HL-60 (cell line): ENCODE measurements at regions not wholly inside any gene's neighbourhood (a gene's known extent, or its start where the extent isn't known, plus 50 kb on each side); places are given as distances from the start of the nearest gene placed in this dataset.

Experiments used
- GABPA ChIP-seq: IDR thresholded peaks from 2 replicates; pipeline ENCODE4 v1.6.1; 2012; ENCODE audit warnings: low read depth
- POLR2AphosphoS5 ChIP-seq: IDR thresholded peaks from 2 replicates; pipeline ENCODE4 v1.6.1; 2012; ENCODE audit warnings: low read depth
- TF ChIP-seq, protein P1 (sequence below): IDR thresholded peaks from one replicate; pipeline ENCODE4 v1.5.1; 2011; ENCODE audit warnings: low read length, control low read depth, inconsistent platforms; ENCODE audit not compliant: insufficient read depth

GRCh38 chr7:131267631-131268030, 60.0 kb upstream of the MKLN1 start:
- TF ChIP-seq, protein P1, sequence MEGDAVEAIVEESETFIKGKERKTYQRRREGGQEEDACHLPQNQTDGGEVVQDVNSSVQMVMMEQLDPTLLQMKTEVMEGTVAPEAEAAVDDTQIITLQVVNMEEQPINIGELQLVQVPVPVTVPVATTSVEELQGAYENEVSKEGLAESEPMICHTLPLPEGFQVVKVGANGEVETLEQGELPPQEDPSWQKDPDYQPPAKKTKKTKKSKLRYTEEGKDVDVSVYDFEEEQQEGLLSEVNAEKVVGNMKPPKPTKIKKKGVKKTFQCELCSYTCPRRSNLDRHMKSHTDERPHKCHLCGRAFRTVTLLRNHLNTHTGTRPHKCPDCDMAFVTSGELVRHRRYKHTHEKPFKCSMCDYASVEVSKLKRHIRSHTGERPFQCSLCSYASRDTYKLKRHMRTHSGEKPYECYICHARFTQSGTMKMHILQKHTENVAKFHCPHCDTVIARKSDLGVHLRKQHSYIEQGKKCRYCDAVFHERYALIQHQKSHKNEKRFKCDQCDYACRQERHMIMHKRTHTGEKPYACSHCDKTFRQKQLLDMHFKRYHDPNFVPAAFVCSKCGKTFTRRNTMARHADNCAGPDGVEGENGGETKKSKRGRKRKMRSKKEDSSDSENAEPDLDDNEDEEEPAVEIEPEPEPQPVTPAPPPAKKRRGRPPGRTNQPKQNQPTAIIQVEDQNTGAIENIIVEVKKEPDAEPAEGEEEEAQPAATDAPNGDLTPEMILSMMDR = no peak
- TF ChIP-seq GABPA = no peak
- no peak for TF ChIP-seq POLR2AphosphoS5
